Gastrocnemius medialis (tissue), 4 donors: ENCODE measurements at regions not wholly inside any gene's neighbourhood (a gene's known extent, or its start where the extent isn't known, plus 50 kb on each side); places are given as distances from the start of the nearest gene placed in this dataset.
A peak's percentile ranks its signal among the peaks of the same experiment; 100 is the strongest.

Experiments
- ATAC-seq, 2 donors: fragments of 150-250 bp; one replicate each; pipeline ENCODE4 v1.9.1; 2016
- DNase-seq, 2 donors: peaks; one replicate each; pipeline ENCODE4 v3.0.0-alpha.2; 2019
- H3K27ac ChIP-seq, 4 donors: fragments of 200-600 bp; sonication (generic); 1 replicate in 1 of 4; 2 replicates in 3 of 4; pipeline ENCODE4 v1.5.1; 2016 to 2018; ENCODE audit warnings: mild to moderate bottlenecking in 2 of 4, moderate library complexity in 1 of 4
- H3K27me3 ChIP-seq, 3 donors: fragments of 200-600 bp; sonication (generic) in 2 of 3; 1 replicate in 1 of 3; 2 replicates in 2 of 3; pipeline versions ENCODE4 v1.5.1 to v1.6.0; 2016 to 2019; ENCODE audit warnings: mild to moderate bottlenecking in 1 of 3, moderate library complexity in 1 of 3
- H3K36me3 ChIP-seq, 2 donors: fragments of 200-600 bp; sonication (generic) in 1 of 2; one replicate each; pipeline ENCODE4 v1.5.1; 2017 to 2018
- H3K4me1 ChIP-seq, 2 donors: fragments of 200-600 bp; sonication (generic) in 1 of 2; one replicate each; pipeline ENCODE4 v1.5.1; 2016 to 2017; ENCODE audit warnings: mild to moderate bottlenecking in 2 of 2
- H3K4me3 ChIP-seq, 4 donors: fragments of 200-600 bp; sonication (generic) in 3 of 4; 1 replicate in 1 of 4; 2 replicates in 3 of 4; pipeline ENCODE4 v1.5.1; 2016 to 2019; ENCODE audit warnings: mild to moderate bottlenecking in 2 of 4
- H3K9me3 ChIP-seq, 3 donors: fragments of 200-600 bp; sonication (generic) in 2 of 3; 1 replicate in 1 of 3; 2 replicates in 2 of 3; pipeline ENCODE4 v1.5.1; 2016 to 2019
- CTCF ChIP-seq, 5 experiments: fragments of 450-650 bp in 3 of 5; fragments of 200-600 bp in 2 of 5; sonication (generic) in 2 of 5; IDR thresholded peaks in 4 of 5; conservative IDR thresholded peaks in 1 of 5; 1 replicate in 4 of 5; 2 replicates in 1 of 5; pipeline ENCODE4 v1.5.1; 2016 to 2019; ENCODE audit warnings: antibody characterized with exemption in 5 of 5, mild to moderate bottlenecking in 3 of 5, moderate library complexity in 3 of 5
- POLR2A ChIP-seq, 2 donors: fragments of 450-650 bp; IDR thresholded peaks; one replicate each; pipeline ENCODE4 v1.6.1; 2017; ENCODE audit warnings: antibody characterized with exemption in 2 of 2, mild to moderate bottlenecking in 2 of 2, moderate library complexity in 2 of 2
- in situ Hi-C, 4 donors: fragments of 200-750 bp; cut with MboI; loops; one replicate each; pipeline versions ENCODE4 v1.15.0 to v1.8.0; 2017; ENCODE audit warnings: low sequenced_read_pairs in 4 of 4
- intact Hi-C: fragments of 100-400 bp; cut with DNase I; formaldehyde crosslinking; loops from one replicate; pipeline ENCODE4 v1.15.1; 2023; ENCODE audit warnings: low total_unique reads

- Histone ChIP-seq H3K27ac (peak overlapping the region; percentile 47 to 62 (median 58)), H3K4me1 (no peaks in the 10 kb centered on the region), H3K27me3 (no peaks in the 10 kb centered on the region), H3K36me3 (no peaks in the 10 kb centered on the region), H3K4me3 (no peak overlapping the region), H3K9me3 (no peaks in the 10 kb centered on the region)
- peak; percentile 77 to 79 for ATAC-seq
- peak; percentile 57 to 69 for DNase-seq
- TF ChIP-seq CTCF (IDR thresholded peaks at IDR 0.05 in 4 of 5, conservative IDR thresholded peaks at IDR 0.05 in 1 of 5) (no peak), POLR2A (IDR thresholded peaks at IDR 0.05) (peak in 1 of 2 donors; percentile 24)
- intact Hi-C loops (no loop called here), in situ Hi-C loops (no loop called here)
Measured at GRCh38 chr2:38187541-38188011, 111.6 kb upstream of the CYP1B1 start.

- no peak for TF ChIP-seq CTCF (IDR thresholded peaks at IDR 0.05 in 4 of 5, conservative IDR thresholded peaks at IDR 0.05 in 1 of 5)
- TF ChIP-seq POLR2A (IDR thresholded peaks at IDR 0.05), result no peak
- no peaks in the 10 kb centered on the region for H3K27me3 ChIP-seq
- in situ Hi-C loops, result no loop called here
- H3K27ac ChIP-seq, result peak overlapping the region in 3 of 4 donors; percentile 14 to 57 (median 18)
- intact Hi-C loops, result no loop called here
- H3K4me1 ChIP-seq, result no peaks in the 10 kb centered on the region
- no peak overlapping the region for H3K4me3 ChIP-seq
- peak; percentile 47 to 60 for ATAC-seq
- H3K9me3 ChIP-seq, result no peaks in the 10 kb centered on the region
- H3K36me3 ChIP-seq, result no peaks in the 10 kb centered on the region
- DNase-seq, result no peak
Measured at GRCh38 chr2:38185012-38185491, 109.1 kb upstream of the CYP1B1 start.

- TF ChIP-seq POLR2A (IDR thresholded peaks at IDR 0.05) (no peak), CTCF (IDR thresholded peaks at IDR 0.05 in 4 of 5, conservative IDR thresholded peaks at IDR 0.05 in 1 of 5) (no peak)
- no peaks in the 10 kb centered on the region for H3K27me3 ChIP-seq
- H3K27ac ChIP-seq, result no peak overlapping the region
- DNase-seq (no peak), ATAC-seq (no peak)
- in situ Hi-C loops, result no loop called here
- no peaks in the 10 kb centered on the region for H3K36me3 ChIP-seq
- H3K4me3 ChIP-seq, result no peak overlapping the region
- no peaks in the 10 kb centered on the region for H3K4me1 ChIP-seq
- no peaks in the 10 kb centered on the region for H3K9me3 ChIP-seq
- intact Hi-C loops, result no loop called here
Measured at GRCh38 chr2:38182492-38183003, 106.6 kb upstream of the CYP1B1 start.

- Histone ChIP-seq H3K4me3 (no peak overlapping the region), H3K9me3 (no peaks in the 10 kb centered on the region), H3K27me3 (no peaks in the 10 kb centered on the region), H3K36me3 (no peaks in the 10 kb centered on the region), H3K27ac (no peak overlapping the region), H3K4me1 (no peaks in the 10 kb centered on the region)
- intact Hi-C loops (no loop called here), in situ Hi-C loops (no loop called here)
- TF ChIP-seq POLR2A (IDR thresholded peaks at IDR 0.05), result no peak
- no peak for TF ChIP-seq CTCF (IDR thresholded peaks at IDR 0.05 in 4 of 5, conservative IDR thresholded peaks at IDR 0.05 in 1 of 5)
- ATAC-seq, result no peak
- no peak for DNase-seq
Measured at GRCh38 chr2:38181806-38182491, 106.0 kb upstream of the CYP1B1 start.
